Peyer's patch (tissue), 4 donors: ENCODE measurements at regions not wholly inside any gene's neighbourhood (a gene's known extent, or its start where the extent isn't known, plus 50 kb on each side); places are given as distances from the start of the nearest gene placed in this dataset.

Experiments used
- CTCF ChIP-seq, 6 experiments: fragments of 450-650 bp in 4 of 6; fragments of 200-600 bp in 2 of 6; sonication (generic) in 1 of 6; IDR thresholded peaks; one replicate each; pipeline ENCODE4 v1.5.1; 2017 to 2019; ENCODE audit warnings: antibody characterized with exemption in 6 of 6, mild to moderate bottlenecking in 3 of 6, moderate library complexity in 1 of 6
- POLR2A ChIP-seq, 2 donors: fragments of 450-650 bp; IDR thresholded peaks; one replicate each; pipeline ENCODE4 v1.5.1; 2017; ENCODE audit warnings: antibody characterized with exemption in 2 of 2, mild to moderate bottlenecking in 2 of 2, moderate library complexity in 2 of 2

GRCh38 chr12:30437616-30438015 is 258.1 kb downstream of the IPO8 start:
- TF ChIP-seq CTCF (IDR thresholded peaks at IDR 0.05), result no peak
- TF ChIP-seq POLR2A (IDR thresholded peaks at IDR 0.05), result no peak
